HepG2 (cell line): ENCODE measurements at regions not wholly inside any gene's neighbourhood (a gene's known extent, or its start where the extent isn't known, plus 50 kb on each side); places are given as distances from the start of the nearest gene placed in this dataset.

Source experiments
- ATAC-seq: fragments of 200-7000 bp; cut with Tn5 transposase; 3 replicates; pipeline ENCODE4 v1.9.1; 2020; ENCODE audit warnings: mild to moderate bottlenecking, moderate library complexity
- BruUV-seq: library from RNA; stranded (reverse); fragments of 400-500 nt; replicated peaks from 2 replicates; lab custom pipeline; 2021; lab: Mats Ljungman, UMichigan
- CTCF ChIA-PET: fragments of 300-600 bp; formaldehyde crosslinking; extraction: SDS; loops from one replicate; lab custom pipeline; 2021; ENCODE audit warnings: low total read pairs, inconsistent platforms, low intra/inter-chr PET ratio; lab: Yijun Ruan, JAX
- POLR2A ChIA-PET: fragments of 350-600 bp; sonication (Branson Sonifier 250); formaldehyde crosslinking; loops from one replicate; lab custom pipeline; 2020; ENCODE audit warnings: antibody characterized with exemption, inconsistent platforms; lab: Yijun Ruan, JAX
- DNase-seq: peaks from one replicate; pipeline ENCODE4 v3.0.0-alpha.2; 2015; ENCODE audit warnings: low spot score
- FAIRE-seq: peaks from 3 replicates; lab custom pipeline; 2011; peaks lifted over from hg19 to GRCh38; lab: Jason Lieb, UNC
- H2AFZ ChIP-seq: one replicate; pipeline ENCODE4 v1.6.1; 2011; ENCODE audit warnings: low read length, inconsistent platforms
- H3K27ac ChIP-seq: fragments of 300-600 bp; 3 replicates; pipeline ENCODE4 v1.8.0; 2011; ENCODE audit warnings: mixed run types, mild to moderate bottlenecking, mixed read lengths, low read length, inconsistent platforms; ENCODE audit not compliant: insufficient read depth; ENCODE audit errors: extremely low read length
- H3K27me3 ChIP-seq, 2 experiments: fragments of 200-600 bp in 1 of 2; 2 replicates in 1 of 2; 3 replicates in 1 of 2; pipeline versions ENCODE4 v1.6.0 to v1.8.0; 2011; ENCODE audit warnings: low read length in 2 of 2, mild to moderate bottlenecking in 2 of 2, moderate library complexity in 2 of 2, inconsistent platforms in 1 of 2; ENCODE audit not compliant: insufficient read depth in 2 of 2, control insufficient read depth in 1 of 2
- H3K36me3 ChIP-seq, 2 experiments: fragments of 200-600 bp in 1 of 2; replicated peaks in 1 of 2; 2 replicates in 1 of 2; 3 replicates in 1 of 2; pipeline versions ENCODE4 v1.5.1 to v1.8.0; 2011; ENCODE audit warnings: low read length in 2 of 2, inconsistent platforms in 1 of 2; ENCODE audit not compliant: insufficient read depth in 2 of 2, control insufficient read depth in 1 of 2
- H3K4me1 ChIP-seq: 2 replicates; pipeline ENCODE4 v1.5.1; 2012; ENCODE audit warnings: low read length, inconsistent platforms; ENCODE audit not compliant: insufficient read depth
- H3K4me2 ChIP-seq: 2 replicates; pipeline ENCODE4 v1.6.0; 2011; ENCODE audit warnings: low read depth, low read length, inconsistent platforms
- H3K4me3 ChIP-seq, 3 experiments: fragments of 200-600 bp in 1 of 3; sonication (generic), shearing (Covaris generic) in 1 of 3; replicated peaks in 1 of 3; 2 replicates each; pipeline ENCODE4 v1.5.1; 2011 to 2016; ENCODE audit warnings: low read length in 3 of 3, inconsistent platforms in 2 of 3, low read depth in 2 of 3, mild to moderate bottlenecking in 2 of 3, control low read depth in 1 of 3, mixed read lengths in 1 of 3; ENCODE audit not compliant: insufficient read depth in 1 of 3
- H3K79me2 ChIP-seq: one replicate; pipeline ENCODE4 v1.6.1; 2011; ENCODE audit warnings: low read length, inconsistent platforms; ENCODE audit not compliant: insufficient read depth
- H3K9ac ChIP-seq: 2 replicates; pipeline ENCODE4 v1.6.0; 2011; ENCODE audit warnings: mild to moderate bottlenecking, low read depth, low read length, inconsistent platforms; ENCODE audit not compliant: insufficient read depth
- H3K9me3 ChIP-seq: 2 replicates; pipeline ENCODE4 v1.5.1; 2012; ENCODE audit warnings: mild to moderate bottlenecking, low read length
- H4K20me1 ChIP-seq: 2 replicates; pipeline ENCODE4 v1.6.0; 2011; ENCODE audit warnings: inconsistent platforms, mild to moderate bottlenecking, low read length, moderate library complexity; ENCODE audit not compliant: insufficient read depth
- E2F5 ChIP-seq: sonication (generic); formaldehyde crosslinking; conservative IDR thresholded peaks from 2 replicates; pipeline ENCODE4 v1.4.0; 2020; ENCODE audit warnings: missing genetic modification reagents
- IRF2 ChIP-seq: IDR thresholded peaks from 2 replicates; pipeline ENCODE4 v1.6.1; 2018; ENCODE audit warnings: missing genetic modification reagents, missing compliant biosample characterization
- NKX3-1 ChIP-seq: sonication (generic); formaldehyde crosslinking; IDR thresholded peaks from 2 replicates; pipeline ENCODE4 v1.5.0; 2020; ENCODE audit warnings: missing genetic modification reagents
- PCBP2 ChIP-seq: fragments of 200-400 bp; formaldehyde crosslinking; optimal IDR thresholded peaks from 2 replicates; pipeline ENCODE3; 2018; ENCODE audit warnings: low read length, low read depth; ENCODE audit not compliant: poor library complexity, severe bottlenecking
- TBL1XR1 ChIP-seq: fragments of 150-350 bp; IDR thresholded peaks from 2 replicates; pipeline ENCODE4 v1.6.1; 2014; ENCODE audit warnings: borderline replicate concordance, low read length; ENCODE audit not compliant: partially characterized antibody
- ZBTB37 ChIP-seq: sonication (generic); formaldehyde crosslinking; IDR thresholded peaks from 2 replicates; pipeline ENCODE4 v1.4.0; 2020; ENCODE audit warnings: mild to moderate bottlenecking, missing genetic modification reagents
- ZNF687 ChIP-seq: sonication (generic); formaldehyde crosslinking; IDR thresholded peaks from 2 replicates; pipeline ENCODE4 v1.5.1; 2020; ENCODE audit warnings: mild to moderate bottlenecking, missing genetic modification reagents, moderate library complexity
- ZNF792 ChIP-seq: IDR thresholded peaks from 2 replicates; pipeline ENCODE4 v1.6.1; 2016
- WGBS: methylation state at CpG from one replicate; pipeline ENCODE4 v1.1.6; 2017; ENCODE audit warnings: low lambda C conversion rate; 5-methylcytosine and 5-hydroxymethylcytosine counted together
- in situ Hi-C: cut with HindIII; loops from 2 replicates; pipeline ENCODE4 v1.10.0; 2017; ENCODE audit warnings: low pct_unique_long_range_greater_than_20kb; ENCODE audit not compliant: extremely low pct_ligation_motif_present
- intact Hi-C: fragments of 100-400 bp; cut with micrococcal nuclease; formaldehyde crosslinking; loops from one replicate; pipeline ENCODE4 v1.10.0; 2022; ENCODE audit not compliant: unreplicated experiment

- H4K20me1 ChIP-seq: no peaks in the 10 kb centered on the region
- no TSS peak for BruUV-seq
- H3K4me3 ChIP-seq: no peak overlapping the region
- no peak overlapping the region for H2AFZ ChIP-seq
- WGBS: 34% methylated on average over 9 of the region's 18 CpGs
- in situ Hi-C loops: no loop called here
- no peaks in the 10 kb centered on the region for H3K4me1 ChIP-seq
- H3K27me3 ChIP-seq: peaks cover 0 to 15% of the 10 kb centered on the region in 2 experiments; a peak in 3 of 5 replicates
- H3K79me2 ChIP-seq: no peaks in the 10 kb centered on the region
- CTCF ChIA-PET: no interaction called here
- TF ChIP-seq E2F5 (CRISPR knock-in tag) (no peak), PCBP2 (no peak), NKX3-1 (no peak), ZNF792 (CRISPR knock-in tag) (no peak)
- intact Hi-C loops: no loop called here
- POLR2A ChIA-PET: no interaction called here
- DNase-seq (no peak), ATAC-seq (no peak), FAIRE-seq (no peak)
- H3K9me3 ChIP-seq: no peaks in the 10 kb centered on the region
- no peaks in the 10 kb centered on the region for H3K36me3 ChIP-seq
- H3K9ac ChIP-seq: no peak overlapping the region
- H3K27ac ChIP-seq: no peak overlapping the region
- H3K4me2 ChIP-seq: no peak overlapping the region
These were observed 92.0 kb upstream of the IRX4 start for GRCh38 chr5:1974501-1975405.

- Histone ChIP-seq H3K27me3 (peaks cover 0 to 15% of the 10 kb centered on the region in 2 experiments; a peak in 3 of 5 replicates), H3K4me3 (no peak overlapping the region), H3K4me2 (no peak overlapping the region), H3K79me2 (no peaks in the 10 kb centered on the region), H3K9me3 (no peaks in the 10 kb centered on the region), H2AFZ (no peak overlapping the region), H4K20me1 (no peaks in the 10 kb centered on the region), H3K9ac (no peak overlapping the region), H3K4me1 (no peaks in the 10 kb centered on the region), H3K36me3 (no peaks in the 10 kb centered on the region), H3K27ac (no peak overlapping the region)
- intact Hi-C loops (no loop called here), in situ Hi-C loops (no loop called here)
- FAIRE-seq: no peak
- no peak for DNase-seq
- whole genome bisulfite sequencing: 22% methylated on average over 6 of the region's 6 CpGs
- CTCF ChIA-PET: no interaction called here
- POLR2A ChIA-PET: no interaction called here
- no TSS peak for BruUV-seq
- ATAC-seq: no peak
- TF ChIP-seq IRF2 (CRISPR knock-in tag) (no peak), TBL1XR1 (no peak), ZNF687 (CRISPR knock-in tag) (no peak), ZBTB37 (CRISPR knock-in tag) (no peak)
These were observed 91.4 kb upstream of the IRX4 start for GRCh38 chr5:1974081-1974480.
